ENCODE measurements at regions not wholly inside any gene's neighbourhood (a gene's known extent, or its start where the extent isn't known, plus 50 kb on each side); places are given as distances from the start of the nearest gene placed in this dataset.
"Not testable (repeated sequence)": the region's sequence is repeated elsewhere in the genome, so short reads cannot be mapped to it uniquely, and the experiment has no call there.

- ChIA-PET CTCF (interaction anchor here (0.6 kb wide), 1 partner anchor 152 kb away, joined by 5 read pairs; no protein-coding TSS in a partner anchor), POLR2A (no interaction called here)
- no peak overlapping the region for H3K27ac Mint-ChIP-seq (ENCODE audit: low read depth, unreplicated experiment)
- intact Hi-C loops (cut with micrococcal nuclease): no loop called here
- no peaks in the 10 kb centered on the region for H3K27me3 Mint-ChIP-seq (ENCODE audit: insufficient read depth, unreplicated experiment)
- H3K36me3 Mint-ChIP-seq (ENCODE audit: insufficient read depth, unreplicated experiment): no peaks in the 10 kb centered on the region
- H3K4me3 Mint-ChIP-seq (ENCODE audit: unreplicated experiment): no peak overlapping the region
- BruUV-seq (replicated peaks): no TSS peak
- H3K4me1 Mint-ChIP-seq (ENCODE audit: insufficient read depth, unreplicated experiment): peaks cover 7% of the 10 kb centered on the region
- DNase-seq (ENCODE audit: unreplicated experiment): no peak
- H3K9me3 Mint-ChIP-seq (ENCODE audit: unreplicated experiment): no peaks in the 10 kb centered on the region
- TF ChIP-seq CTCF (IDR thresholded peaks at IDR 0.05; ENCODE audit: unreplicated experiment): no peak
These were observed 115.2 kb downstream of the ZFAND4 start for GRCh38 chr10:45557275-45557905.

GRCh38 chr10:45555795-45556194 is 116.8 kb downstream of the ZFAND4 start:
- Mint-ChIP-seq H3K4me3 (ENCODE audit: unreplicated experiment) (no peak overlapping the region), H3K9me3 (ENCODE audit: unreplicated experiment) (no peaks in the 10 kb centered on the region), H3K4me1 (ENCODE audit: insufficient read depth, unreplicated experiment) (peaks cover 7% of the 10 kb centered on the region), H3K27ac (ENCODE audit: low read depth, unreplicated experiment) (no peak overlapping the region), H3K27me3 (ENCODE audit: insufficient read depth, unreplicated experiment) (no peaks in the 10 kb centered on the region), H3K36me3 (ENCODE audit: insufficient read depth, unreplicated experiment) (no peaks in the 10 kb centered on the region)
- ChIA-PET POLR2A (interaction anchor here (0.7 kb wide), 1 partner anchor 14 kb away, joined by 3 read pairs; no protein-coding TSS in a partner anchor), CTCF (interaction anchor here (0.5 to 0.7 kb wide), 2 partner anchors 33 to 37 kb away, joined by 3 read pairs; no protein-coding TSS in a partner anchor)
- intact Hi-C loops (cut with micrococcal nuclease): no loop called here
- peak; percentile 17 for DNase-seq (ENCODE audit: unreplicated experiment)
- TF ChIP-seq CTCF (IDR thresholded peaks at IDR 0.05; ENCODE audit: unreplicated experiment): no peak
- no TSS peak for BruUV-seq (replicated peaks)

GRCh38 chr10:45555332-45555731 is 117.2 kb downstream of the ZFAND4 start:
- H3K27ac Mint-ChIP-seq (ENCODE audit: low read depth, unreplicated experiment); BruUV-seq (replicated peaks); H3K4me1 Mint-ChIP-seq (ENCODE audit: insufficient read depth, unreplicated experiment); H3K4me3 Mint-ChIP-seq (ENCODE audit: unreplicated experiment); H3K36me3 Mint-ChIP-seq (ENCODE audit: insufficient read depth, unreplicated experiment); H3K9me3 Mint-ChIP-seq (ENCODE audit: unreplicated experiment); DNase-seq (ENCODE audit: unreplicated experiment); intact Hi-C loops (cut with micrococcal nuclease); H3K27me3 Mint-ChIP-seq (ENCODE audit: insufficient read depth, unreplicated experiment): not testable (repeated sequence)
- ChIA-PET POLR2A (interaction anchor here (0.7 kb wide), 1 partner anchor 8 kb away, joined by 3 read pairs; no protein-coding TSS in a partner anchor), CTCF (interaction anchor here (0.5 to 0.7 kb wide), 2 partner anchors 33 to 37 kb away, joined by 3 read pairs; no protein-coding TSS in a partner anchor)

- Mint-ChIP-seq H3K27me3 (ENCODE audit: insufficient read depth, unreplicated experiment) (no peaks in the 10 kb centered on the region), H3K27ac (ENCODE audit: low read depth, unreplicated experiment) (no peak overlapping the region), H3K4me3 (ENCODE audit: unreplicated experiment) (no peak overlapping the region), H3K36me3 (ENCODE audit: insufficient read depth, unreplicated experiment) (no peaks in the 10 kb centered on the region), H3K4me1 (ENCODE audit: insufficient read depth, unreplicated experiment) (peaks cover 7% of the 10 kb centered on the region), H3K9me3 (ENCODE audit: unreplicated experiment) (no peaks in the 10 kb centered on the region)
- no TSS peak for BruUV-seq (replicated peaks)
- CTCF ChIA-PET: no interaction called here
- POLR2A ChIA-PET: interaction anchor here (0.6 to 1.0 kb wide), 3 partner anchors 40 to 53 kb away, joined by 3 to 4 read pairs (median 3); no protein-coding TSS in a partner anchor
- no peak for DNase-seq (ENCODE audit: unreplicated experiment)
- intact Hi-C loops (cut with micrococcal nuclease): no loop called here
- TF ChIP-seq CTCF (IDR thresholded peaks at IDR 0.05; ENCODE audit: unreplicated experiment): no peak
These were observed 119.0 kb downstream of the ZFAND4 start for GRCh38 chr10:45553613-45554012.
